ENCODE measurements at regions not wholly inside any gene's neighbourhood (a gene's known extent, or its start where the extent isn't known, plus 50 kb on each side); places are given as distances from the start of the nearest gene placed in this dataset.

GRCh38 chr17:79513206-79513605 lies 97.6 kb downstream of the RBFOX3 start:
- no peak for TF ChIP-seq ZFX (IDR thresholded peaks at IDR 0.05)
- no peak for TF ChIP-seq CTCF (conservative IDR thresholded peaks at IDR 0.05)
- no peak overlapping the region for H3K27ac ChIP-seq

GRCh38 chr17:79511471-79511870 lies 99.4 kb downstream of the RBFOX3 start:
- no peak overlapping the region for H3K27ac ChIP-seq
- no peak for TF ChIP-seq ZFX (IDR thresholded peaks at IDR 0.05)
- no peak for TF ChIP-seq CTCF (conservative IDR thresholded peaks at IDR 0.05)

GRCh38 chr17:79510071-79510470 lies 100.8 kb downstream of the RBFOX3 start:
- H3K27ac ChIP-seq: no peak overlapping the region
- TF ChIP-seq CTCF (conservative IDR thresholded peaks at IDR 0.05): no peak

- no peak overlapping the region for H3K27ac ChIP-seq
- no peak for TF ChIP-seq CTCF (conservative IDR thresholded peaks at IDR 0.05)
- no peak for TF ChIP-seq ZFX (IDR thresholded peaks at IDR 0.05)
Observed at GRCh38 chr17:79509490-79509889, 101.4 kb downstream of the RBFOX3 start.

- no peak overlapping the region for H3K27ac ChIP-seq
- no peak for TF ChIP-seq CTCF (conservative IDR thresholded peaks at IDR 0.05)
- no peak for TF ChIP-seq ZFX (IDR thresholded peaks at IDR 0.05)
Observed at GRCh38 chr17:79509008-79509407, 101.8 kb downstream of the RBFOX3 start.

GRCh38 chr17:79508291-79508716 lies 102.5 kb downstream of the RBFOX3 start:
- H3K27ac ChIP-seq: no peak overlapping the region
- TF ChIP-seq ZFX (IDR thresholded peaks at IDR 0.05) (no peak), CTCF (conservative IDR thresholded peaks at IDR 0.05) (no peak)

- no peak overlapping the region for H3K27ac ChIP-seq
- TF ChIP-seq CTCF (conservative IDR thresholded peaks at IDR 0.05): no peak
Observed at GRCh38 chr17:79506955-79507354, 103.9 kb downstream of the RBFOX3 start.

Measured in C4-2B (cell line).